ENCODE measurements at regions not wholly inside any gene's neighbourhood (a gene's known extent, or its start where the extent isn't known, plus 50 kb on each side); places are given as distances from the start of the nearest gene placed in this dataset.

DNA sequence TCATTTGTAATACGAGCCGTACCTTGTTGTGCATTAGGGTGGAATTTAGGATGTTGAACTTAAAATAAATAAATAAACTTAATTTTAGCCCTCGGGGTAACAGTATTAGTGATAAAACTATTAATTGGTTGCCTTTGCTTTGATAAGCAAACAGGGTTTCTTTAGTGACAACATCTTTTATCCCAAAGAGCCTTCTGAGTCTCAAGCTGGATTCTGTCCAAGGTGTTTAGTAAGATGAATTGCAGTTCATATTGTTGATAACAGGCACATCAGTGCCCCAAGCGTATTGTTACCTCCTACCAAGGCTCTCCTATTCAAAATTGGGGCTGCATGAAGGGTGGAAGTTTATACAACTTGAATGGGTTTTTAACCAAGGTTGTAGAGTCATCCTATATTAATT, 144.4 kb upstream of the CELF2 start:
- DNase-seq = no peak

DNA sequence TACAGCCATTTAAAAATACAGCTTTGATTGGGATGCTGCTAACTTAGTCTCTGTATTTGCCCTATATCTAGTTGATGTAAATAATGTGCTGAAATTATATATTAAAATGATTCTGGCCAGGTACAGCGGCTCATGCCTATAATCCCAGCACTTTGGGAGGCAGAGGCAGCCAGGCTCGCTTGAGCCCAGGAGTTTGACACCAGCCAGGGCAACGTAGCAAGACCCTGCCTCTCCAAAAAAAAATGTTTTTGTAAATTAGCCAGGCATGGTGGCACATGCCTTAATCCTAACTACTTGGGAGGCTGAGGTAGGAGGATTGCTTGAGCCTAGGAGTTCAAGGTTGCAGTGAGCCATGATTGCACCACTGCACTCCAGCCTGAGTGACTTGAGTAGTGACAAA, 143.8 kb upstream of the CELF2 start:
- no peak for DNase-seq

DNA sequence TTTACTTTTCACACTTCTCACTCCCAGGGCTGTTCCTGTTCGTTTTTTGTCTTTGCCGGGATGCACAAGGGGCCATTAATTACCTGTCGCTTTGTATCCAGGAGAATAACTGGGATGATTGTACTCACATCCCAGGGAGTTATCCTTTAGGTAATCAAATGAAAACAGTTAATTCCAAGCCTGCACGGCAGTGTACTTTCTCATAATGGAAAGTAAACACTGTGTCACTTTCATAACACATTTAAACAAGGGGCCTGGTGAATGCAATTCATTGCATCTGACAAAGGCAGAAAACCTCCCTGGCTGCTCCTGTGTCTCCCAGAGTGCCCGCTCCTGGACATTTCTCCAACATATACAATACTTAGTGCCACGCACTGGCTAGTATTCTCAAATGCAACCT, 138.7 kb upstream of the CELF2 start:
- DNase-seq = no peak

DNA sequence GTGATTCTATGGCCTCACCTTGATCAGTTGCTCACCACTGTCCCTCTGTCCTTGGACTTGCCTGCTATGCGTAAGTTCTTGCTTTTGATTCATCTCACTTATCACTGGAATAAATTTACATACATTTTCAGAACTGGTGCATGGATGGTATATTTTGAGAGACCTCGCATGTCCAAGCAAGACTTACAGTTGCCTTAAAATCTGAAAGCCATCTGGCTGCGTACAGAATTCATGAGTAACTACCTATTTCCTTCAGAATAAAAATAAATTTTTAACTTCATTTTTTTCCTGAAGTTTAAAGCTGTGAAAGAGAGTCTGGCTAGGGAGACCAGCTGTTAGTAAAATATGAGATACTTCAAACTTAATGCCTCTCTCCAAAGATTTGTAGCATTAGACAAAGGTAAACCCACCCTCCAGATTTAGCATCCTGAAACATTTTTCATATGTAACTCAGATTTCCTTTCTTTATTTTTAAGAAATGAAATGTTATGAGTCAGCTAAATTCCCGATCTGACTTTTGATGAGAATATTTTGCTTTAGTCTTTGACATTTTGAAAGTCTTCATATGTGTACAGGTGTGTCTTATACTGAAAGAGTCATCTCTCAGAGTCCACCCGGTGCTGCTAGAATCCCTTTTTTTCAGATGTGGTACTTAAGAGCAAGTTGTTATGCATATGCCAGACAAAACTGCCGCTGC, 136.4 kb upstream of the CELF2 start:
- DNase-seq = no peak

DNA sequence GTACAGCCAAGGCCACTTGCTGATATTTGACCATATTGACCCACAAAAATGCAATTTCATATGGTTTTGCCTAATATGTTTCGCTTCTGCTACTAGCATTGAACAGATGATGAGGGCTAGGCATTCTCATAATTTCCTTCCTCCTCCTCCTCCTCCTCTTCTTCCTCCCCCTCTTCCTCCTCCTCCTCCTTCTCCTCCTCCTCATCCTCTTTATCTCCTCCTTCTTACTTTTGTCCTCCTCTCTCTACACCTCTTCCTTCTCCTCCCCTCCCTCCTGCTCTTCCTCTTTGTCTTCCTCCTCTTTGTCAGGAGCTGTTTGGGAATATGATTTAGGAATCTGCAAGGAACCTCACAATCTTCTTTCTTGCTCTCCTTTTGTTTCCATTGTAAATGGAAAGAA, 133.9 kb upstream of the CELF2 start:
- DNase-seq = no peak

DNA sequence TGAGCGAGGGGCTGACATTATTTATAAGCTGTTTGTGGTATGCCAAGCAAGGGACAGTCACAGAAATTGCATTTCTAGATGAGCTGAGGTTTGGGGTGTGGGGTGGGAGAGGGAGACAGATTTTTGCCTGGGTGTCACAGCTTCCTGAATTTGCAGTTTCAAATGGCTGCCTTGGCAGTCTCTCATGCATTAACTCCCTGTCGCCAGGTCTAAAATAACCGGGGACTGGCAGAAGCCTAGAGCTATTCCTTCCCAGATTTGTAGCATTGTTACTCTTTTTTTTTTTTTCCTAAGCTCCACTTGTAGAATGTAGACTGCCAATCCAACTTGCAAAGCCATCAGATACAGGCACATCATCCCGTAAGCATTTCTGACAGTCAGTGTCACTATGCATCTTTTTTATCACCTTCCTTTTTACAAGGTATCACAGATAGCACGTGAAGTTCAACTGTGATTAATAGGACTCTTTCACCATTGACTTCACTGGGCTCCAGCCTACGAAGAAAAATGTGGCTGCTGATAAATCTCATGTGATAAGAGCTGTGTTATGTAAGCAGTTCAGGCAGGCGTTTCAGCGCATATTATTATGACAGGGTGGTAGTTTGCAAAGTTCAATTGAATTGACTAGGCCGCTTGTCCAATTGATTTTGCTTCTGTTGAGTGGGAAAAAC, 130.7 kb upstream of the CELF2 start:
- DNase-seq = no peak

DNA sequence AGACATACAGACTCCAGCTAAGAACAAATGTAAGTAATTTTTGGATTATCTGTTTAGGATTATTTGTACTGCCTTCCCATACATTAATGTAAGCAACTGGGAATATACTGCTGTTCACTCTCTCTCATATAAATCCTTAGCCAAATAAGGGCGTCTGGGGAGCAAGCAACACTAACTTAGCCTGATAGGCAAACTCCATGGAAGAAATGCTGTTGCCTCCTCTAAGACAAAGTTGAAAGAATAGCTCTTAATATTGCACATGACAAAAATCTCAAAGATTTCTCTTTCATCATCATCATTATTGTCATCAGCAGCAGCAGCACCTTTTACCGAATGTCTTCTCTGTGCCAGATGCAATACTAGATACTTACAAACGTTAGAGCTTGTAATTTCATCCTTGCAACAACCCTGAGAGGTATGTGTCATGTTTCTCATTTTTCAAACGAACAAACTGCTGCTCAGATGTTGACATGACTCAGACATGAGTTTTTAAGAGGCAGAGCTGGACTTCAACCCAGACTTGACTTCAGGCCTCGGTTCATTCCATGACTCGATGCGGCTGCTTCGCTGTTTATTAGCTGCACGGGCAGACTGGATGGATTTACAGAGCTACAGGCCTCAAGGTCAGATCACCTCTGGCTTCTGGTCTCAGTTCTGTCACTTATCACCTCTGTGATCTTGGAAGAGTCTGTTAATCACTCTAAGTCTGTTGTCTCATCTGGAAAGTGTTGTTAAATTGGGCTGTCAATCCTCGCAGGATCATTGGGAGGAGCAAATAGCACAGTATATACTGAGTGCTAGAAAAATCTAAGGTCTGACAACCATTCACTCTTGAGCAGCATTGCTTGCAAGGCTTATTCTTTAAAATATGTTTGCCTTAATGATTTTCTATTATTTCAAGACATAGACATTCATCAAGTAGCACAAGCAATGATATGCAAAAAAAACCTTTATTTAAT, 126.3 kb upstream of the CELF2 start:
- DNase-seq = no peak

DNA sequence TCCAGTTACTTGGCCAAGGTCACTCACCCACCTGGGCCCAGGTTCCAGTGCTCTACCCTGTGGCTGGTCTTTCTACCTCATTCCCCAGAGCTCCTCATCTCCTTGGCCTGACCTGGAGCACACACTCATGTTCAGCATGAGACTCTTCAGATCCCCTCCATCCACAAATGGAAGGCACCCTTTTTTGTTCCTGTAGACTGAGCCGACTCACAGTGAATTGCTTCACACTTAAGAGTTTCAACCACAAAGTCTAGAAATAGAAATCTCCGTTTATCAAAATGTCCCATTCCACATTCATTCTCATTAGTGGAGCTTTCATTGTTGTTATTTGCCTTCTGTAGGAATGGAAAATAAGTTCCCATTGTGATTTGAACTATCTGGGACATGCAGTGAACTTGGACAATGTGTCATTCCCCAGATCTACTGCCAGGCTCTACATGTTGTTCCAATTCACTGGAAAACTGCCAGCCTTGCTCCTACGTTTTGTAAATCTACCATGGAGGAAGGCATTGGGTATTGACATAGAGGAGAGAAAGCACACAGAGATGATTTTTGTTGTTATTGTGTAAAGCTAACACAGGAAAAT, 125.3 kb upstream of the CELF2 start:
- DNase-seq = no peak

DNA sequence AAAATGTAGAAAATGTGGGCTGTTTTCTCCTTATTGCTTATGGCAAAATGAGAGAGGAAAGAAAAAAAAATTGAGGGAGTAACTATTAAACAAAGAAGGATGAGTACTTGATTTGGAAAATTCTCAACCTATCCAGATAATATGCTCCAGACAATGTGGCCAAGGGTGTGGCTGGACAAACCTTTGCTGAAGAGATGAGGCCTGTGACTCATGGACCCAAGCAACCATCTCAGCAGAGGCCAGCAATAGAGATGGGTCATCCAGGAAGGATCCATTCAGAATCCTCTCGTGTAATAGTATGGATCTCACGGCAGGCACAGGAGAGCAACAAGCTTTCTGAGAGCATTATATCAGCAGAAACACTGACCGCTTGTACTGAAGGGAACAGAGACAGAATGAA, 120.3 kb upstream of the CELF2 start:
- DNase-seq = no peak

DNA sequence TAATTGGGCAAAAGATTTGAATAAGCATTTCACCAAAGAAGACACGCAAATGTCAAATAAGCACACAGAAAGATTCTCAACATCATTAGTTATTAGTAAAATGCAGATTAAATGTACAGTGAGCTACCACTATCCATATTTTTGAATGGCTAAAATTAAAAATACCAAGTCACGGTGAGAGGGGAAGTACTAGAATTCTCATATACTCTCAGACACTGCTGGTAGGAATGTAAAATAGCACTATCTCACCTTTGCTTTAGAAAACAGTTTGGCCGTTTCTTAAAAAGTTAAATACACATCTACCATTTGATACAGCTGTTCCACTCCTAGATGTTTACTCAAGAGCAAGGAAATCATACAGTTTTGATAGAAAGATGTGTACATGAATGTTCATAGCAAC, 115.8 kb upstream of the CELF2 start:
- no peak for DNase-seq

DNA sequence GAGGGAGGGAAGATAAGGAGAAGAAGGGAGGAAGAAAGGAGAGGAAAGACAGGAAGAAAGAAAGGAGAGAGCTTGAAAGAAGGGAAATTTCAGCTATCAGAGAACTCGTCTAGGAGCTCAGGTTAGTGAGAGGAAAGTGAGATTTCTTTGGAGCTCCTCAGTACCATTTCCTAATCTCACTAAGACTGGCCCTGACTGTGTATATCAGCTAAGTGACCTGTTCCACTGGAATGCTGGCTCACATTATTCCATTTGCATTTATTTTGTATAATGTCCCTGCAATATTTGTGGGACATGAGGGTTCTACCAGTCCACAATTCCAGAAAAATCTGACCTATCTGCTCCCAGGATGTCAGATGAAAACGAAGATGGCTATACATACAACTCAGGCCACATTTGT, 114.7 kb upstream of the CELF2 start:
- DNase-seq = no peak

DNA sequence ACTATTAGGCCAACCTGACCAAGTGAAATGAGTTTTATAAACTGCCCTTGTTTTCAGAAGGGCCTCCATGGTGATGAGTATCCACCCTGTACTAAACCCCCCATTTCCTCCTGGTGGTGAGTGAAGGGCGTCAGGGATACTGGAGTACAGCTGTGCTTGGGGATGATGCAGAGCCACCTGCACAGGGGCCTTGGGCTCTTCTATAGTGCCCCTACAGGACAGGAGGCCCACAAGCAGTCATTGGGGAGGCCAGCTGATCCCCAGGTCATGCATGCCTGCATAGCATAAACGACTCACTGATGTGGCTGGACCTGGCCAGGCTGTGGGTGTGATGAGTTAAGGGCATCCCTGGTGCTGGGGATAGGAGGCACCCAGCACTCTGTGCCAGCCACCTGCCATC, 114.1 kb upstream of the CELF2 start:
- DNase-seq = no peak

DNA sequence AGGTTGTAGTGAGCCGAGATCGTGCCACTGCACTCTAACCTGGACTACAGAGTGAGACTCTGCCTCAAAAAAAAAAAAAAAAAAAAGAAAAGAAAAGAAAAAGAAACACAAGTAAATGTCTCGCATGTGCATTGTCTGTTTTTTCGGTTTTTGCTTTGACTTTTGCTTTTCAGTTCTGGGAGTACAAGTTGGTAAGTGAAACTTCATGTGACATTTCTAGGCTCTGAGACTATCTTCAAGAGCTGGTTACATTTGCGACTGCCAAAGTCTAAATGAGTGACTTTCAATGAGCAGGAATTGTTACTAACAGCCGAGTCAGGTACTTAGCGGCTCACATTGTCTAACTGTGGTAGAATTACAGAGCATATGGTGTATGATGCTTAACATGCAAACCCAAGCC, 107.0 kb upstream of the CELF2 start:
- DNase-seq = no peak

DNA sequence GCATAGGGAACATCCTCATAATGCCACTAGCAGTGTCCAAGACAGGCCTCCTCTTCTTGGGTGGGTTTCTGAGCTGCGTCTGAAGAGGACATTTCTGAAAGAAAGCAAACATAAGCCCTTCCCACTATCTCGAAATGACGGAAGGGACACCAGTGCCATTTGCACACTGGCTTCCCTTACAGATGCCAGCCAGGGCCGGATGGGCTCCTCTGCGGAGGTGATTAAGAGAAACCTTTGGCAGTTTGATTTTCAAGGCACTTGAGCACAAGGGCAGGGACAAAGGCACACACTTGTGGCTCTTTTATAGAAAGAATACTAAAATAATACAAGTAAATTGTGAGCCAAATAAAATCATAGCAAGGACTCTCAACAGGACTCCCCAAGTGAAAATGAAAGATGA, 106.6 kb upstream of the CELF2 start:
- DNase-seq = no peak

DNA sequence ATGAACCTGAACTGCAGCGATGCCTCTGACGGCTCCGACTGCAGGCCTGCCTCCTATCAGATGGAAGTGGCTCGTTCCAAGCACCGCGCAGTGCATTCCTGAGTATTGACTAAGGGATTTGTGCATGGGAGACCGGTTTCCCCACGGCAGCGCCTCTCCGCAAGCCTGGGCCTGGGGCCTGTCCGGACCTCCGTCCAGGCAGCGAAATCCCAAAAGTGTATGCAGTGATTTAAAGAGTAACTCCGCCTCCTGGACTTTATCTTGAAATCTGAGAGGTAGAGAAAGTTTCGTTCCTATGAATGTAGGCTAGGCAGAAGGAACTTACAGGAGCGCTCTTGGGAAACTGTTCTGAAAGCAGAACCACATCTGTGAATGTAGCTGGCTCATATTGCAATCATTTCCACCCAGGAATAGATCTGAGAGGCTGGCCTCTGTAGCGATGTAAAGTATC, 106.2 kb upstream of the CELF2 start:
- no peak for DNase-seq

DNA sequence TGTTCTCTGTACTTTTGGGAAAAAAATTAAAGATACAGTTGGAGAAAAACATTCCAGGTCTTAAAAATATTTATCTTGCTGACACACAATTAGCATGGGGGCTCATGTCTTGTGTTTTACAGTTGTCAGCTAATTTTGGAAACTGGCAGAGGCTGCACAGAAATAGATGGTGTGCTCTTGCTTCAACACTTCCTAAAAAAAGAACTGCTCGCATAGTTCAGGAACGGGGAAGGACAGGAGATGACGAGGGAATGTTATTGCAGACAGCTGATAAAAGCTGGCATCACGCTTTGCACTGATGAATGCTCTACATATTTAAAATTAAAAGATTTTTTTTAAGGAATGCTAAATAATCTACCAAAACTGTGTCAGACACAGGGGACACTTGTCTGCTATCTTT, 103.5 kb upstream of the CELF2 start:
- DNase-seq = no peak

DNA sequence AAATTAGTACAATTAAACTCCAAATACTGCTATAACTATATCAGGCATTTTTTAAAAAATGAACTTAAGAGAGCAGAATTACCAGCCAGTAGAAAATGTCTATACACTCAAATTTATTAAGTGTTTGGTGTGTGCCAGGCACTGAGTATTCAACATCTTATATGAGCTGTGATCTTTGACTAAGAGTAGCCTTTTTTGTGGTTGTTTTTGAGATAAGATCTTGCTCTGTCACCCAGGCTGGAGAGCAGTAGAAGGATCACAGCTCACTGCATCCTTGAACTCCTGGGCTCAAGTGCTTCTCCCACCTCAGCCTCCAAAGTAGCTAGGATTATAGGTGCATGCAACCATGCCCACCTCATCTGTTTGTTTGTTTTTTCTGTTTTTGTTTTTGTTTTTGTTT, 102.5 kb upstream of the CELF2 start:
- no peak for DNase-seq

DNA sequence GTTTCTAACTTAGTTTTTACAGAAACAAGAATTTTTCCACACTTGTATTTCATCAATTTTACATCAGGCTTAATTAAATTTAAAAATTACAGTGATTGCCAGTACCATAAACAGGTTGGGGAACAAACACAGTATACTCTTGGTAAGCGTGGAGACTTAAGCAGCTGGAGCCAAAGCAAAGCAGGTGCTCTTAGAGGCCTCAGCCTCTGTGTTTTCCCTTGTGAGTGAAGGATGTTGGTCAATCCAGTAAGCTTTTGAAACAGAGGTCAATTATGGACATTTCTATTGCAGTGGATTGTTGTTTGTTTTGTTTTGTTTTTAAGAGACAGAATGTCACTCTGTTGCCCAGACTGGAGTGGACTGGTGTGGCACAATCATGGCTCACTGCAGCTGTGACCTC, 100.6 kb upstream of the CELF2 start:
- DNase-seq = no peak

DNA sequence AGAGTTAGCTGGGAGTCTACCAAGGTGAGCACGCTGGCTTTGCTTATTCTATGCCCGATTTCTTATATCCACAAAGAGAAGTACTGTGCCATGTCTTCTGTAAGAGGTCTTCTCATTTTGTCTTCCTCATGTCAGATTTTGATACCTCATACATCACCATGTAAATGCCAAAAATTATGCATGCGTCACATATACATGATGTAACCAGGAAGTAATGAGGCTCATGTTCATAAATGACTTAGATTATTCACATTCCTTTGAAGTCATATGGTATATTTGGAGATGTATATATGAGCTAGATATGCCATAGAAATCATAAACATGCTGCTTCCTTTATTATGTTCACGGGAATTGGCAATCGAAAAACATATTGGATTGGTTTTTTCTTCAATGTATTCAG, 97.7 kb upstream of the CELF2 start:
- DNase-seq = no peak

DNA sequence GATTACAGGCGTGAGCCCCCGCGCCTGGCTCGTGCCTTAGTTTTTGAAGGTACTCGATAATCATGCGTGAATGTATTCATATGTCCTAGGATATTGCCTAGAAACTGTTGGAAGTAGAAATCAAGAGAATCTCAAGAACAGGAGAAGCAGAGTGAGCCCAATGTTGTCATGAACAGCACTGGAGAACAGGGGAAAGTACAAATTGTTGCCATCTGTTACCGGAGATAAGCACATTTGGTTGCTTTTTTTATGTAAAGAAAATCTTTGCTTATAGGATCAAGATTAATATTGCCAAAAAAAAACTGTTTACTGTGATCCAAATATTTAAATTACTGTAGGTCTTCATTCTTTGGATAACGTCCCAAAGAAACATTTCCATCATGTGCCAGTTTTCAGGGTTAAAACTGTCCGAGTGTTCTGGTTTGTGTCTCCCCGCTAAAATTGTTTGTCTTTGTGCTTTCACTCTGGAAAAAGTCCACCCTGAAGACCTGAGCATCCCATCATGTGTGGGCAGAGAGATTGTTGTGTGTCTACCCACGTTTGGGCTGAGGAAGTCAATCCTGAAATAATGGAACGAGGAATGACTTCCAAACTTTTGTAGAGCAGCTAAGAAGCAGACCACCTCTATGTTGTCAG, 95.7 kb upstream of the CELF2 start:
- no peak for DNase-seq

DNA sequence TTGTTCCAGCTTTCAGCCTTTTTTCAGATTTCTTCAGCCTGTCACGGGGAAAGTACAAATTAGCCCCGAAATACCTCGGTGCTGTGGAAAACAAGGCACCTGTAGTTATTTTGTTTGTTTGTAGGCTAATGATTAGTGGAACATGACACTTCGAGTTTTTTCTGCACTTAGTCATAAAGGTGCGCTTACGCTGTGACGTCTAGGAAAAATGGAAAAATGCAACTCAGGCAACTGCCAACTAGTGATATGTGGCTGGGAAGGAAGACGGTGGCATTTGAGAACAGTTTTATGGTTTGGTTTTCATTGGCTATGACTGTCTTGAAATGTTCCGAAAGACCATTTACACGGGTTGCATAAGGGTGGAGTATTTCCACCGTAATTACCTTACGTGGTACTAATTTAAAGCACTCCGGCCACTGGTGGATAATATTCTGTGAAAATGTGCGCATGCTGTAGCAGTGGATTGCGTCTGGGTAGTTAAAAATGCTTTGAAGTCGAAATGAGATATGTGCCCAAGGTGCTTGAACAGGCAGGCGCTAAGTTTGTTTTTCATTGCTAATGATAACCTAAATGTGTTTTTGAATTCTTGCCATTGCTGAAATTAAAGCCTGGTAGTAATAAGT, 94.5 kb upstream of the CELF2 start:
- DNase-seq = no peak

DNA sequence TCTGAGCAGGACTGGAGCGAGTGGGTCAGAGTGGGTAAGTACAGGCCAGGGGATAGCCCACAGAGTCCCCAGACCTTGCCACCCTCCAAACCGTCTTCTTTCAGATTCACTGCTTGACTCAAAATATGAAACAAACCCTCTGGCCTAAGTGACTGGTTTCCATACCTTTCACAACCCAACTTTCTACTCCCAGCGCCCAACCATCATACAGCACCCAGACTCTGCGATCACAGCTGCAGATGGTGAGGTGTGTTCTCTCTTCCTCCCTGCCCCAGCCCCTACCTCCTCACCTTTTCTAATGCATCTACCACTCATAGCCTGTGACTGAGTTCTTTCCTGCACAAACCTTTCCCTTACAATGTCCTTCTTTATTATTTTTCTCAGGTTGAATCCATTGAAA, 92.0 kb upstream of the CELF2 start:
- no peak for DNase-seq

Data from T-helper 9 cell (primary cell).